OCI-LY7 (cell line): ENCODE measurements at regions not wholly inside any gene's neighbourhood (a gene's known extent, or its start where the extent isn't known, plus 50 kb on each side); places are given as distances from the start of the nearest gene placed in this dataset.

ENCODE experiments used
- BruUV-seq: library from RNA; stranded (reverse); fragments of 400-500 nt; replicated peaks from 2 replicates; lab custom pipeline; 2021; lab: Mats Ljungman, UMichigan
- CTCF ChIA-PET: fragments of 300-600 bp; sonication (Branson Sonifier 250); formaldehyde crosslinking; loops from one replicate; lab custom pipeline; 2022; ENCODE audit warnings: antibody characterized with exemption; ENCODE audit not compliant: unreplicated experiment; lab: Charles Lee
- POLR2A ChIA-PET: fragments of 300-600 bp; sonication (Branson Sonifier 250); formaldehyde crosslinking; loops from one replicate; lab custom pipeline; 2022; ENCODE audit warnings: antibody characterized with exemption; lab: Charles Lee
- DNase-seq: peaks from one replicate; pipeline ENCODE4 v3.0.0-alpha.2; 2015; ENCODE audit warnings: low spot score
- H2AFZ ChIP-seq: fragments of 200-600 bp; sonication (generic), shearing (Covaris generic); 2 replicates; pipeline ENCODE4 v1.6.1; 2014; ENCODE audit warnings: mild to moderate bottlenecking, antibody characterized with exemption, low read length, moderate library complexity
- H3K27ac ChIP-seq: fragments of 200-600 bp; sonication (generic); 2 replicates; pipeline ENCODE4 v1.5.1; 2014; ENCODE audit warnings: mixed run types, low read depth, mild to moderate bottlenecking, moderate library complexity, low read length, inconsistent platforms; ENCODE audit not compliant: poor library complexity, severe bottlenecking
- H3K36me3 ChIP-seq: fragments of 200-600 bp; sonication (generic); 2 replicates; pipeline ENCODE4 v1.6.1; 2014; ENCODE audit warnings: mild to moderate bottlenecking, antibody characterized with exemption, low read length, moderate library complexity, mixed read lengths; ENCODE audit not compliant: insufficient read depth
- H3K4me1 ChIP-seq: fragments of 200-600 bp; sonication (generic); 2 replicates; pipeline ENCODE4 v1.5.1; 2014; ENCODE audit warnings: mild to moderate bottlenecking, low read length; ENCODE audit not compliant: insufficient read depth, poor library complexity, severe bottlenecking
- H3K4me2 ChIP-seq: fragments of 200-600 bp; sonication (generic); 2 replicates; pipeline ENCODE4 v1.6.1; 2014; ENCODE audit warnings: mild to moderate bottlenecking, low read length
- H3K4me3 ChIP-seq: fragments of 200-600 bp; sonication (generic); 2 replicates; pipeline ENCODE4 v1.5.1; 2014; ENCODE audit warnings: mild to moderate bottlenecking, low read depth, low read length; ENCODE audit not compliant: poor library complexity, severe bottlenecking
- H3K79me2 ChIP-seq: fragments of 200-600 bp; sonication (generic); 2 replicates; pipeline ENCODE4 v1.6.1; 2016; ENCODE audit warnings: low read depth, mild to moderate bottlenecking, low read length, moderate library complexity, mixed read lengths; ENCODE audit not compliant: insufficient read depth
- H3K9me2 ChIP-seq: fragments of 200-600 bp; sonication (generic); 2 replicates; pipeline ENCODE4 v1.6.1; 2016; ENCODE audit warnings: mild to moderate bottlenecking, low read length, mixed read lengths; ENCODE audit not compliant: insufficient read depth
- H3K9me3 ChIP-seq: fragments of 200-600 bp; sonication (generic); 2 replicates; pipeline ENCODE4 v1.6.1; 2014; ENCODE audit warnings: mild to moderate bottlenecking, mixed run types, low read length, mixed read lengths
- H4K20me1 ChIP-seq: fragments of 200-600 bp; sonication (generic); 2 replicates; pipeline ENCODE4 v1.6.1; 2014; ENCODE audit warnings: mild to moderate bottlenecking, antibody characterized with exemption, low read length, moderate library complexity, mixed read lengths; ENCODE audit not compliant: insufficient read depth
- EZH2phosphoT487 ChIP-seq: fragments of 200-600 bp; sonication (generic); IDR thresholded peaks from 2 replicates; pipeline ENCODE4 v1.6.1; 2018; ENCODE audit warnings: low read depth, borderline replicate concordance, mild to moderate bottlenecking, mixed run types, antibody characterized with exemption, low read length, moderate library complexity, mixed read lengths
- intact Hi-C: fragments of 100-400 bp; cut with micrococcal nuclease; formaldehyde crosslinking; loops from one replicate; pipeline ENCODE4 v1.10.0; 2022; ENCODE audit not compliant: unreplicated experiment
- TF ChIP-seq, protein P1 (sequence below): fragments of 200-600 bp; sonication (generic); conservative IDR thresholded peaks from 2 replicates; pipeline ENCODE4 v1.5.1; 2014; ENCODE audit warnings: mild to moderate bottlenecking, antibody characterized with exemption, low read length, moderate library complexity, mixed read lengths

GRCh38 chr6:140475086-140475485, 1100.6 kb upstream of the CITED2 start:
- TF ChIP-seq, protein P1, sequence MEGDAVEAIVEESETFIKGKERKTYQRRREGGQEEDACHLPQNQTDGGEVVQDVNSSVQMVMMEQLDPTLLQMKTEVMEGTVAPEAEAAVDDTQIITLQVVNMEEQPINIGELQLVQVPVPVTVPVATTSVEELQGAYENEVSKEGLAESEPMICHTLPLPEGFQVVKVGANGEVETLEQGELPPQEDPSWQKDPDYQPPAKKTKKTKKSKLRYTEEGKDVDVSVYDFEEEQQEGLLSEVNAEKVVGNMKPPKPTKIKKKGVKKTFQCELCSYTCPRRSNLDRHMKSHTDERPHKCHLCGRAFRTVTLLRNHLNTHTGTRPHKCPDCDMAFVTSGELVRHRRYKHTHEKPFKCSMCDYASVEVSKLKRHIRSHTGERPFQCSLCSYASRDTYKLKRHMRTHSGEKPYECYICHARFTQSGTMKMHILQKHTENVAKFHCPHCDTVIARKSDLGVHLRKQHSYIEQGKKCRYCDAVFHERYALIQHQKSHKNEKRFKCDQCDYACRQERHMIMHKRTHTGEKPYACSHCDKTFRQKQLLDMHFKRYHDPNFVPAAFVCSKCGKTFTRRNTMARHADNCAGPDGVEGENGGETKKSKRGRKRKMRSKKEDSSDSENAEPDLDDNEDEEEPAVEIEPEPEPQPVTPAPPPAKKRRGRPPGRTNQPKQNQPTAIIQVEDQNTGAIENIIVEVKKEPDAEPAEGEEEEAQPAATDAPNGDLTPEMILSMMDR: no peak
- TF ChIP-seq EZH2phosphoT487: no peak
- H3K36me3 ChIP-seq: no peaks in the 10 kb centered on the region
- H3K4me3 ChIP-seq: no peak overlapping the region
- ChIA-PET CTCF (no interaction called here), POLR2A (no interaction called here)
- no peaks in the 10 kb centered on the region for H3K4me1 ChIP-seq
- no peak overlapping the region for H2AFZ ChIP-seq
- H3K79me2 ChIP-seq: no peaks in the 10 kb centered on the region
- no peaks in the 10 kb centered on the region for H3K9me2 ChIP-seq
- H3K27ac ChIP-seq: no peak overlapping the region
- peaks cover 6% of the 10 kb centered on the region; the same call in 1 of the 2 replicates for H4K20me1 ChIP-seq
- H3K4me2 ChIP-seq: no peak overlapping the region
- BruUV-seq: no TSS peak
- no peak for DNase-seq
- no peaks in the 10 kb centered on the region for H3K9me3 ChIP-seq
- intact Hi-C loops: no loop called here

DNA sequence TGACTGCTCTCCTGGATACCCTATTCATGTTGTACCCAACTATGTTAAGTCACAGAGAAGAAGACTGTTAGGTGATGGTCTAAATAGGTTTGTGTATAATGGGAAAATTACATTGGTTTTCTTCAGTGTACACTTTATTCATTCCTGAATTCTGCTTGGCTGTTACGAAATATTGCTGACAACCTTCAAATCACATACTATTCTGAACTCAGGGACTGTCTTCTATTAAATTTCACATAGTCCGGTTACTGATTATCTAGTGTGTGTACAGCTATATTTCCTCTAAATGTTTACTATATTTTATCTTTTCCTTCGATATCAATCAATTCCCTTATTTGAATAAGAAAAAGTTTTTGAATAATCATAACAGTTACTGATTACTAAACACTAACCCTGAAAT, 1090.3 kb upstream of the CITED2 start:
- TF ChIP-seq, protein P1: no peak
- Histone ChIP-seq H3K36me3 (no peaks in the 10 kb centered on the region), H3K79me2 (no peaks in the 10 kb centered on the region), H3K9me3 (no peaks in the 10 kb centered on the region), H2AFZ (no peak overlapping the region), H3K4me2 (no peak overlapping the region), H3K9me2 (no peaks in the 10 kb centered on the region), H4K20me1 (no peaks in the 10 kb centered on the region), H3K4me3 (no peak overlapping the region), H3K27ac (no peak overlapping the region), H3K4me1 (no peaks in the 10 kb centered on the region)
- no peak for DNase-seq
- ChIA-PET CTCF (no interaction called here), POLR2A (interaction anchor here (0.6 to 1.3 kb wide), 2 partner anchors 12 to 1070 kb away, joined by 3 to 8 read pairs; no protein-coding TSS in a partner anchor)
- no TSS peak for BruUV-seq
- intact Hi-C loops: no loop called here

DNA sequence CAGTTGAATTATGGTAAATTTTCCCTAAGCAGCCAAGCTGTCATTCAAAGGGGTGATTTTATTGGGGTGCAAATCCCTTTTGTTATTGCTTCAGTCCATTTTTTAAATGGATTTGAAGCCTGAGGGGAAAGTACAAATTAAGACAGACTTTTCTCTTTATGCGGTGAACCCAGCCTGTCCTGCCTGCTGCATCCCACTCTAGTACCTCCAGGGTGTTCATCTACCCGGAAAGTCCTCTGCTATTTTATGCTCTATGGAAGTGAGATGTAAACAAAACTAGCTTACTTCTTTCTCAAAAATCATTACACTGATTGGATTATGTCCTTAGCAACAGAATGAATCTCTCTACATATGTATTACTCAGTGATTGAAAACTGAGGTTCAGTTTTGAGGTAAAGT, 1088.9 kb upstream of the CITED2 start:
- H2AFZ ChIP-seq: no peak overlapping the region

More for the DNA sequence above, 1088.9 kb upstream of the CITED2 start:
- no peaks in the 10 kb centered on the region for H4K20me1 ChIP-seq
- H3K27ac ChIP-seq: no peak overlapping the region
- no peaks in the 10 kb centered on the region for H3K36me3 ChIP-seq
- no peak overlapping the region for H3K4me2 ChIP-seq
- CTCF ChIA-PET: no interaction called here
- H3K79me2 ChIP-seq: no peaks in the 10 kb centered on the region
- no peaks in the 10 kb centered on the region for H3K9me2 ChIP-seq
- H3K4me1 ChIP-seq: no peaks in the 10 kb centered on the region
- no peak overlapping the region for H3K4me3 ChIP-seq
- POLR2A ChIA-PET: no interaction called here
- BruUV-seq: no TSS peak
- DNase-seq: no peak
- no peaks in the 10 kb centered on the region for H3K9me3 ChIP-seq
- intact Hi-C loops: no loop called here
- TF ChIP-seq EZH2phosphoT487: no peak
- TF ChIP-seq, protein P1: no peak
